ENCODE measurements at regions not wholly inside any gene's neighbourhood (a gene's known extent, or its start where the extent isn't known, plus 50 kb on each side); places are given as distances from the start of the nearest gene placed in this dataset.

DNA sequence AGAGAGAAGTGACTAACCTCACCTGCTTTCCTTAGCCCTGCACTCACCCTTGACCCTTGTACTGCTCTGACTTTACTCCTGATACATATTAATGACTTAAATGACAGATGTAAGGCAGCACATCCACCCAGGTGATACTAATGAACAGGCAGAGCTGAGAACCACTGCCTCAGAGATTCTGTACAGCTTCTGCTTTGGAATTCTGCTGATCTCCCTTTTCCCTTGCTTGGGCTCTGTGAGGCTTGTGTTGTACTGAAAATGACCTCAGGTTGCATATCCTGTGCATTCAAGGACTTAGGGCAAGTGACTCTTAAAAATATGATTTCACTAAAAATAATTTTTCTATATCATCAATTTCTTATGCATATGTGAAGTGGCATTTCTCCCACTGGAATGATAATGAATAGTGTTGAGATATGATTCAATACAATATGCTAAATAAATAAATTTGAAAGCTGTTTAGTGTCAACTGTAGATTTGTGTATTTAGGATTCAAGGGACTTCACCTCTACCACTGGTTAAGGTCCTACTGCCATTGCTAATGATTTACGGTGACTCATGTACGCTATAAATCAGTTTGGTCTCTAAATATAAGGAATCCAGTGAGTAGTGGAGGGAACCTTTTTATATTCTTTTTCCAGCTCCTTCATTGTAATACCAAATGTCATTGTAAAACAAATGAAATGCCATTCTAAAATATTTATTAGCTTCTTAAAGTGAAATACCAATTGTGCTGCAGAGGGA lies 328.3 kb downstream of the SOCS6 start:
- in situ Hi-C loops (cut with HindIII; ENCODE audit: low pct_ligation_motif_present, low sequenced_read_pairs), result no loop called here
- no peak overlapping the region for H3K27ac ChIP-seq
- no peak overlapping the region for H3K4me3 ChIP-seq (ENCODE audit: low read depth, low read length)
- DNase-seq, result no peak
- TF ChIP-seq, protein P1, sequence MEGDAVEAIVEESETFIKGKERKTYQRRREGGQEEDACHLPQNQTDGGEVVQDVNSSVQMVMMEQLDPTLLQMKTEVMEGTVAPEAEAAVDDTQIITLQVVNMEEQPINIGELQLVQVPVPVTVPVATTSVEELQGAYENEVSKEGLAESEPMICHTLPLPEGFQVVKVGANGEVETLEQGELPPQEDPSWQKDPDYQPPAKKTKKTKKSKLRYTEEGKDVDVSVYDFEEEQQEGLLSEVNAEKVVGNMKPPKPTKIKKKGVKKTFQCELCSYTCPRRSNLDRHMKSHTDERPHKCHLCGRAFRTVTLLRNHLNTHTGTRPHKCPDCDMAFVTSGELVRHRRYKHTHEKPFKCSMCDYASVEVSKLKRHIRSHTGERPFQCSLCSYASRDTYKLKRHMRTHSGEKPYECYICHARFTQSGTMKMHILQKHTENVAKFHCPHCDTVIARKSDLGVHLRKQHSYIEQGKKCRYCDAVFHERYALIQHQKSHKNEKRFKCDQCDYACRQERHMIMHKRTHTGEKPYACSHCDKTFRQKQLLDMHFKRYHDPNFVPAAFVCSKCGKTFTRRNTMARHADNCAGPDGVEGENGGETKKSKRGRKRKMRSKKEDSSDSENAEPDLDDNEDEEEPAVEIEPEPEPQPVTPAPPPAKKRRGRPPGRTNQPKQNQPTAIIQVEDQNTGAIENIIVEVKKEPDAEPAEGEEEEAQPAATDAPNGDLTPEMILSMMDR (IDR thresholded peaks at IDR 0.05; ENCODE audit: low read depth, low read length, missing control alignments), result no peak
- no peaks in the 10 kb centered on the region for H3K27me3 ChIP-seq (replicated peaks)
- H3K36me3 ChIP-seq (replicated peaks), result no peaks in the 10 kb centered on the region

DNA sequence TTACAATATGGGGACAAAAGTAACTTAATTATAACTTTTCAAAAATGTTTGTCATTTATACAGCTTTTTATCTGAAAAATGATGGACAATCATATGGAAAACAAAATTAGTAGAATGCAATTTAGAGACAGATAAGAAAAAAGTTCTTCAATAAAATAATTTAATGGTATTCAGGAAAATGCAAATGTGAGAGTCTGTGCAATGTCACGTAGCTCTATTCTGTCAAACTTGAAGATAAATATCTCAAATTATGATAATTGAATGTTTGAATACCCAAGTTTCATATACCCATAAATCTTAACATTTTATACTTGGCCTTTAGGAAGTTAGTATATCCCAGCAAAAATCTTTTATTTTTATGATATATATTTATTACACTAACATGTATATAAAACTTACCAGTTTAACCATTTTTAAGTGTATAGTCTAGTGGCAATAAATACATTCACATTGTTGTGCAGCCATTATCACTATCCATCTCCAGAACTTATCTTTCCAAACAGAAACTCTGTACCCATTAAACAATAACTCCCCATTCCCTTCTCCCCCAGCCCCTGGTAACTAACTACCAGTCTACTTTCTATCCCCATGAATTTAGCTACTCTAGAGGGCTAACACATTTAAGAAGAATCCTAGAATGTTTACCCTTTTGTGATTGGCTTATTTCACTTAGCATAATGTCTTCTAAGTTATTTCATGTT lies 311.5 kb downstream of the SOCS6 start:
- H3K4me3 ChIP-seq (ENCODE audit: low read depth, low read length), result no peak overlapping the region
- no peak overlapping the region for H3K27ac ChIP-seq
- in situ Hi-C loops (cut with HindIII; ENCODE audit: low pct_ligation_motif_present, low sequenced_read_pairs), result no loop called here

DNA sequence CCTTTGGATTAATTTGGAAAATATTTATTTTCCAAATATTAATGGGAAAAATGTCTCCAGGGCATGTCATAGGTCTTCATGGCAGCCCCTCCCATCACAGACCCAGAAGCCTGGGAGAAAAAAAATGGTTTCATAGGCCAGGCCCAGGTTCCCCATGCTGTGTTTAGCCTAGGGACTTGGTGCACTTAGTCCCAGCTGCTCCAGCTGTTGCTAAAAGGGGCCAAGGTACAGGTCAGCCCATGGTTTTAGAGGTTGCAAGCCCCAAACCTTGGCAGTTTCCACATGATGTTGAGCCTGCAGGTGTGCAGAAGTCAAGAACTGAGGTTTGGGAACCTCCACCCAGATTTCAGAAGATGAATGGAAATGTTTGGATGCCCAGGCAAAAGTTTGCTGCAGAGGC lies 309.6 kb downstream of the SOCS6 start:
- no peak overlapping the region for H3K27ac ChIP-seq
- in situ Hi-C loops (cut with HindIII; ENCODE audit: low pct_ligation_motif_present, low sequenced_read_pairs), result no loop called here
- TF ChIP-seq, protein P1 (IDR thresholded peaks at IDR 0.05; ENCODE audit: low read depth, low read length, missing control alignments), result no peak
- no peak for DNase-seq
- H3K36me3 ChIP-seq (replicated peaks), result no peaks in the 10 kb centered on the region
- H3K4me3 ChIP-seq (ENCODE audit: low read depth, low read length), result no peak overlapping the region
- no peaks in the 10 kb centered on the region for H3K27me3 ChIP-seq (replicated peaks)

More for the DNA sequence above, 311.5 kb downstream of the SOCS6 start:
- DNase-seq, result no peak
- Histone ChIP-seq H3K36me3 (replicated peaks) (no peaks in the 10 kb centered on the region), H3K27me3 (replicated peaks) (no peaks in the 10 kb centered on the region)
- TF ChIP-seq, protein P1 (IDR thresholded peaks at IDR 0.05; ENCODE audit: low read depth, low read length, missing control alignments), result no peak

DNA sequence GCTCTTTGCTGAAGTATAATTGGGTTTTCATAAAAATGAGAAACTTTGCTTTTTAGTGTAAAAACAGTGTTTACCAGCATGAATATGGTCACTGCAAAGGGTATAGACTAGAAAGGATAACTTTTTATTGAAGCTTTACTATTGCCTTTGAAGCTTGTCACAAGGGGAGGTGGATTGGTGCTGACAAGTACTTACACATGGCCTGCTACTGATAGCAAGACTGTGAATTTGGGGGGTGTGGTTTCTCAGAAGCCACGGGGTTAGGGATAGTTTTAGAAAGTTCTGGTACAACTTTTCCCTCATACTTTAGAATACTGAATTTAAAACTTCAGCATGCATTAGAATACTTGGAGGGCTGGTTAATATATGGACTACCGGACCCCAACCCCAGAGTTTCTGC lies 294.1 kb downstream of the SOCS6 start:
- DNase-seq, result no peak
- TF ChIP-seq, protein P1 (IDR thresholded peaks at IDR 0.05; ENCODE audit: low read depth, low read length, missing control alignments), result no peak
- in situ Hi-C loops (cut with HindIII; ENCODE audit: low pct_ligation_motif_present, low sequenced_read_pairs), result no loop called here
- Histone ChIP-seq H3K27ac (no peak overlapping the region), H3K36me3 (replicated peaks) (no peaks in the 10 kb centered on the region), H3K27me3 (replicated peaks) (no peaks in the 10 kb centered on the region), H3K4me3 (ENCODE audit: low read depth, low read length) (no peak overlapping the region)

DNA sequence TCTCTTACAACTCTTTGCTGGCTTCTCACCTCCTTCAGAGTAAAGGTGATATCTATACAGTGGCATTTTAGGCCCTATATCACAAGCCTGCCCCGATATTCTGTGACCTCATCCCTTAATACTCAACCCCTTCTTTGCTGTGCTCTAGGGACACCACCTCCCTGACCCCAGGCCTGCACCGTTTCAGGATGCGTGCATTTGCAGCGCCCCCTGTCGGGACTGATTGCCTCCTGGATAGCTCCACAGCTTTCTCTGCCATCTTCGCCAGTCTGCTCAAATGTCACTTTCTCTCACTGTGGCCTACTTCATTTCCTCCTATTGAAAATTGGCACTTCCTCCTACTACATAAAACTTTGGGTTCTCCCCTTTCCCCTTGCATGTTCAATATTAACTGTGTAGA lies 289.6 kb downstream of the SOCS6 start:
- no peaks in the 10 kb centered on the region for H3K27me3 ChIP-seq (replicated peaks)
- in situ Hi-C loops (cut with HindIII; ENCODE audit: low pct_ligation_motif_present, low sequenced_read_pairs), result no loop called here

More for the DNA sequence above, 289.6 kb downstream of the SOCS6 start:
- Histone ChIP-seq H3K4me3 (ENCODE audit: low read depth, low read length) (no peak overlapping the region), H3K36me3 (replicated peaks) (no peaks in the 10 kb centered on the region), H3K27ac (no peak overlapping the region)
- DNase-seq, result no peak
- TF ChIP-seq, protein P1 (IDR thresholded peaks at IDR 0.05; ENCODE audit: low read depth, low read length, missing control alignments), result peak; percentile 11

All from brain microvascular endothelial cell (primary cell).